Left lung (tissue), 4 donors: ENCODE measurements at regions not wholly inside any gene's neighbourhood (a gene's known extent, or its start where the extent isn't known, plus 50 kb on each side); places are given as distances from the start of the nearest gene placed in this dataset.

ENCODE experiments used
- ATAC-seq: fragments of 200-7000 bp; cut with Tn5 transposase; one replicate; pipeline ENCODE4 v1.9.1; 2020; ENCODE audit warnings: moderate library complexity
- DNase-seq, 4 donors: peaks; one replicate each; pipeline ENCODE4 v3.0.0-alpha.2; 2013 to 2020
- H3K27ac ChIP-seq, 2 donors: fragments of 200-600 bp; sonication (generic) in 1 of 2; one replicate each; pipeline versions ENCODE4 v1.5.0 to v1.8.0; 2020 to 2021
- H3K27me3 ChIP-seq, 2 donors: fragments of 200-600 bp; sonication (generic) in 1 of 2; one replicate each; pipeline versions ENCODE4 v1.5.0 to v1.8.0; 2020 to 2021
- H3K36me3 ChIP-seq, 2 donors: fragments of 200-600 bp; sonication (generic) in 1 of 2; one replicate each; pipeline versions ENCODE4 v1.5.0 to v1.8.0; 2020 to 2021
- H3K4me1 ChIP-seq, 2 donors: fragments of 200-600 bp; one replicate each; pipeline ENCODE4 v1.8.0; 2021
- H3K4me3 ChIP-seq, 2 donors: fragments of 200-600 bp; sonication (generic) in 1 of 2; one replicate each; pipeline versions ENCODE4 v1.5.0 to v1.8.0; 2020 to 2021; ENCODE audit warnings: mild to moderate bottlenecking in 1 of 2
- H3K9me3 ChIP-seq, 2 donors: fragments of 200-600 bp; sonication (generic) in 1 of 2; one replicate each; pipeline versions ENCODE4 v1.5.0 to v1.8.0; 2020 to 2021
- intact Hi-C, 2 donors: fragments of 100-400 bp; cut with DNase I; formaldehyde crosslinking; loops; one replicate each; pipeline versions ENCODE4 v1.11.2 to v1.14.2; 2022
- TF ChIP-seq, protein P1 (sequence below), 2 donors: fragments of 200-600 bp; sonication (generic) in 1 of 2; IDR thresholded peaks; one replicate each; pipeline versions ENCODE4 v1.5.0 to v1.8.0; 2021; ENCODE audit warnings: antibody characterized with exemption in 2 of 2
- donor health status: DM: no; HTN: yes; CAD: no.
- donor health status: DM: no; HTN: no; CAD: no.

- no peak for DNase-seq
- TF ChIP-seq, protein P1, sequence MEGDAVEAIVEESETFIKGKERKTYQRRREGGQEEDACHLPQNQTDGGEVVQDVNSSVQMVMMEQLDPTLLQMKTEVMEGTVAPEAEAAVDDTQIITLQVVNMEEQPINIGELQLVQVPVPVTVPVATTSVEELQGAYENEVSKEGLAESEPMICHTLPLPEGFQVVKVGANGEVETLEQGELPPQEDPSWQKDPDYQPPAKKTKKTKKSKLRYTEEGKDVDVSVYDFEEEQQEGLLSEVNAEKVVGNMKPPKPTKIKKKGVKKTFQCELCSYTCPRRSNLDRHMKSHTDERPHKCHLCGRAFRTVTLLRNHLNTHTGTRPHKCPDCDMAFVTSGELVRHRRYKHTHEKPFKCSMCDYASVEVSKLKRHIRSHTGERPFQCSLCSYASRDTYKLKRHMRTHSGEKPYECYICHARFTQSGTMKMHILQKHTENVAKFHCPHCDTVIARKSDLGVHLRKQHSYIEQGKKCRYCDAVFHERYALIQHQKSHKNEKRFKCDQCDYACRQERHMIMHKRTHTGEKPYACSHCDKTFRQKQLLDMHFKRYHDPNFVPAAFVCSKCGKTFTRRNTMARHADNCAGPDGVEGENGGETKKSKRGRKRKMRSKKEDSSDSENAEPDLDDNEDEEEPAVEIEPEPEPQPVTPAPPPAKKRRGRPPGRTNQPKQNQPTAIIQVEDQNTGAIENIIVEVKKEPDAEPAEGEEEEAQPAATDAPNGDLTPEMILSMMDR (IDR thresholded peaks at IDR 0.05), result no peak
Observed at GRCh38 chr7:57342954-57343353, 107.0 kb upstream of the ZNF716 start.

DNA sequence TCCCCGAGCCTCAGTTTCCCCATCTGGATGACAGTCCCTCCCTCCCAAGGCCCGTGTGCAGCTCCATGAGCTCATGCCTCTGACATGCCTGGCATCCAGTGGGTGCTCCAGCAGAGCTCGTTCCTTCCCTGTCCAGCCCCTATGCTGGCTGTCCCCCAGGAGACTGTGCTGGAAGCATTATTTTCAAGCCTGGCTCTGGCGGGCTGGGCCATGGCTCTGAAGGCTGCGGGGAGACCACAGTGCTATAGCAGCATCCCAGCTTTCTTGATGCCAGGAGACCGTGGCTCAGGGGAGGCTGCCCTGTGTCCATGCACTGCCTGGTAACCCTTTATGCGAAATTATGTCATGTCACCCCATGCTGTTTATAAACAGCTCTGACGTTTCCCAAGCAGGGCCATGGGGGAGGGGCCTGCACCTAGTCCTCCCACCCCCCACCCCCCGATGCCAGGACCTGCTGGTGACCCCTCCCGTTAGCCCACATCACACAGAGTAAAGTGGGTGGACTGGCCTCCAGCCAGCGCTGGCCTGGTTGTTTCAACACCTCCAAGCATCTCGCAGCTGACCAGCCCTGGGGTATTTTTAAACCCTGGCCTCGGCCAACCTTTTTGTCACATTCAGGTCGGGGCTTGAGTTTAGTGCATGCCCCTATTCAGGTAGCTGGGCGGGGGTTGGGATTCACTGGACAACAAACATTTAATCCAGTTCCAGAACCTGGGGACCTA is 105.9 kb upstream of the ZNF716 start:
- H3K27me3 ChIP-seq, result no peaks in the 10 kb centered on the region
- DNase-seq (no peak), ATAC-seq (no peak)
- no peaks in the 10 kb centered on the region for H3K36me3 ChIP-seq
- intact Hi-C loops, result no loop called here
- no peak overlapping the region for H3K4me3 ChIP-seq
- H3K4me1 ChIP-seq, result no peaks in the 10 kb centered on the region
- TF ChIP-seq, protein P1 (IDR thresholded peaks at IDR 0.05), result no peak
- peaks cover 0 to 82% of the 10 kb centered on the region in 2 donors for H3K9me3 ChIP-seq
- no peak overlapping the region for H3K27ac ChIP-seq

More at GRCh38 chr7:57342954-57343353, 107.0 kb upstream of the ZNF716 start:
- H3K27me3 ChIP-seq, result no peaks in the 10 kb centered on the region
- no peak for ATAC-seq
- no peaks in the 10 kb centered on the region for H3K4me1 ChIP-seq
- peaks cover 0 to 85% of the 10 kb centered on the region in 2 donors for H3K9me3 ChIP-seq
- H3K4me3 ChIP-seq, result no peak overlapping the region
- H3K36me3 ChIP-seq, result no peaks in the 10 kb centered on the region
- H3K27ac ChIP-seq, result no peak overlapping the region
- intact Hi-C loops, result no loop called here

DNA sequence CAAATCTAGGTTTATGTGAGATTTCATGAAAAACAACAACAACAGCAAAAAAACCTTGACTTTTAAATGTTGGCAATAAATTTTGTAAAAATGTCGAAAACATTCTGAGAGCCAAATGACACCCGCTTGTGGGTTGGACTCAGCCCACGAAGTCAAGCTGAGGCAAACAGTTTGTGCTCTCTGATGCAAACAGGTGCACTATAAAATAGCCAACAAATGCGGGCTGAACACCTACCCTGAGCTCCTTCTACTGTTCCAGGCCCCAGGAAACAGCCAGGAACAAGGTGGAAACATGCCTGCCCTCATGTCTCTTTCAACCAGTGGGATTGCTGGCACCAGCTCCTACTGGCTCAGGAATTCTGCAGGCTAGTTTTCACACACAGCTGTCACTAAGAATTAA is 105.0 kb upstream of the ZNF716 start:
- ATAC-seq (no peak), DNase-seq (no peak)
- no peaks in the 10 kb centered on the region for H3K27me3 ChIP-seq
- no peak overlapping the region for H3K27ac ChIP-seq
- TF ChIP-seq, protein P1 (IDR thresholded peaks at IDR 0.05), result no peak
- H3K4me1 ChIP-seq, result no peaks in the 10 kb centered on the region
- H3K9me3 ChIP-seq, result peaks cover 0 to 83% of the 10 kb centered on the region in 2 donors
- H3K4me3 ChIP-seq, result no peak overlapping the region
- intact Hi-C loops, result no loop called here
- no peaks in the 10 kb centered on the region for H3K36me3 ChIP-seq

DNA sequence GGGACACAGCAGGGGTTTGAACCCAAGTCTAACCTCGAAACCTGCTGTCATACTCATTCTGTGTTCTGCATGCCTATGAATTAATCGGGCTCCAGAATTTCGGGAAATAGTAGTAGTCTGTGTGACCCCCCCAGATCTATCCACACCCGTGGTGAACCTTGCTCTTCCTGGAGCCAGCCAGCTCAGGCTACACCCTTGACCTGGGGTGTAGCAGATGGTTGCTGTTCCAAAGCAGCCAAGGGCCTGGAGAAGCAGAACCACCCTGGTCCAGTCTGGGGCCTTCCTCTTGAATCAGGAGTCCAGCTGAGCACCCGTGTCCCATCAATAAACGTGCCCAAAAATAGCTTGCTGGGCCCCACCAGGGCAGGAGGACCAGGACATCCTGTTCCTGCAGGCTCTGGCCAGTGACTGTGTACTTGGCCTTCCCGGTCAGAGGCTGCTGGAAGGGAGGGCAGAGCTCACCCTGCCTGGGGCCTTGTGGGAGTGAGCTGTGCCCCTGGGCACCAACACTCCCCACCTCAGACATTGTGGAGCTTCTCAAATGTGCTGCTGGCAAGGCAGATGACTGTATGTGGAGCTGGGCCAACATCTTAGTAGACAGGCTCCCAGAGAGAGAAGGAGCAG is 101.2 kb upstream of the ZNF716 start:
- ATAC-seq, result no peak
- Histone ChIP-seq H3K4me1 (no peaks in the 10 kb centered on the region), H3K9me3 (peaks cover 0 to 87% of the 10 kb centered on the region in 2 donors), H3K36me3 (no peaks in the 10 kb centered on the region), H3K27ac (no peak overlapping the region), H3K4me3 (no peak overlapping the region), H3K27me3 (no peaks in the 10 kb centered on the region)
- TF ChIP-seq, protein P1 (IDR thresholded peaks at IDR 0.05), result no peak
- no peak for DNase-seq
- intact Hi-C loops, result no loop called here

DNA sequence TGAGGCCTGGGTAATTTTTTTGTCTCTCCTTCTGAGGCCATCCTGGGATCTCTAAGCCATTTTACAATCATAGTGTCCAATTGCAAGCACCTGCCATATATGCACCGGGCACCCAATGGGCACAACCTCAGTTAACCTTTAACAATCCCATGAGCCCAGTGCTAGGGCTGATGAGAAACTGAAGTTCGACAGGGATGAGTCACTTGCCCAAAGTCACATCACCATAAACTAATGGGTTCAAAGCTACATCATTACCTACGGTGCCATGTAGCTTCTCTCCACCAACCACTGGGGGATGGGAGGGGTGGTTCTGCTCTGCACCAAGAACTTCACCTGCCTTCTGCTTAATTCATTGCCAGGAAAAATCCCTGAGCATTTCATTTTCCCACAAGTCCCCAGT is 95.8 kb upstream of the ZNF716 start:
- no peak overlapping the region for H3K4me3 ChIP-seq
- H3K27me3 ChIP-seq, result no peaks in the 10 kb centered on the region
- H3K4me1 ChIP-seq, result no peaks in the 10 kb centered on the region
- TF ChIP-seq, protein P1 (IDR thresholded peaks at IDR 0.05), result no peak
- H3K9me3 ChIP-seq, result peaks cover 0 to 89% of the 10 kb centered on the region in 2 donors
- no peak overlapping the region for H3K27ac ChIP-seq
- no peaks in the 10 kb centered on the region for H3K36me3 ChIP-seq
- no peak for ATAC-seq
- intact Hi-C loops, result no loop called here
- no peak for DNase-seq
